Left colon (tissue), 2 donors: ENCODE measurements at regions not wholly inside any gene's neighbourhood (a gene's known extent, or its start where the extent isn't known, plus 50 kb on each side); places are given as distances from the start of the nearest gene placed in this dataset.
"Not testable (repeated sequence)": the region's sequence is repeated elsewhere in the genome, so short reads cannot be mapped to it uniquely, and the experiment has no call there.

ENCODE experiments used
- ATAC-seq: fragments of 200-7000 bp; cut with Tn5 transposase; one replicate; pipeline ENCODE4 v1.9.1; 2020; ENCODE audit warnings: mild to moderate bottlenecking, moderate library complexity
- DNase-seq, 2 donors: peaks; one replicate each; pipeline ENCODE4 v3.0.0-alpha.2; 2020
- intact Hi-C, 2 donors: fragments of 100-400 bp; cut with DNase I in 1 of 2; cut with micrococcal nuclease in 1 of 2; formaldehyde crosslinking; loops; one replicate each; pipeline versions ENCODE4 v1.11.2 to v1.14.0; 2022; cut with DNase I, micrococcal nuclease
- donor health status: DM: no; HTN: no; CAD: no.
- donor health status: DM: yes; HTN: yes; CAD: no.

DNA sequence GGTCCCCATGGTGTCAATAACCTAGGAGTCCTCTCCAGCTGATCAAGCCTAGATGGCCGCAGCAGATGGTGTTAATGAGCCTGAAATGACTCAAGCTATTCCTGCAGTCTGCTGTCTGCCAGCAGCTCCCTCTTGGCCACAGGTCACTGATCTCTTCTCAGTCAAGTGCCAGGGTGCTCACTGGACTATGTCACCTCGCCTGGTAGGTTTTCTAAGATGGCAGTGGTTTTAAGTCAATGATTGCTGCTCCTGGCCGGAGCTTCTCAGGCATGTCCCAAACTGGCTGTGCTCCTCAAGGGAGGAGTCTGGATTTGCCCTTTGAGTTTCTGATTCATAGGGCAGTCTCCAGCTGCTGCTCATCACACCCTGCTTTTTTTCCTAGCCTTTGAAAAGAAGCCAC, 58.6 kb upstream of the SHISA6 start:
- DNase-seq (peak in 1 of 2 donors; percentile 8), ATAC-seq (peak; percentile 38)
- intact Hi-C loops: no loop called here

DNA sequence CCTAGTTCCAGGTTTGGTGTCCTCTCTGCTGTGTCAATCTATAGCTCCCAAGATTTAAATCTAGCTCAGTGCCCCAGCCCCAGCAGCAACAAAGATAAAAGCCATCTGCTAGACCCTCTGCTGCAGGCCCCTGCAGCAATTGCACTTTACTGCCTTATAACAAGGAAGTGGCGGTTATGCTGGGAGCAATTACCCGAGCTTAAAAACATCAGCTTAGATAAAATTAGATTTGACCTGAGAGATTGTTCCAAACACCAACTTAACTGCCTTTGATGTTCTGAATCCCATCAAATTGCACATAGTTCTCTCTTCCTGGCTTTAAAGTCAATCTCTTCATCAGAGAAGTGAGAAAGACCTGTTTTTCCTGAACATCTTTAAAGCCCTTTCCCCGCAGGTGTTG, 62.4 kb upstream of the SHISA6 start:
- DNase-seq (no peak), ATAC-seq (peak; percentile 61)
- intact Hi-C loops: no loop called here

- peak; percentile 36 for ATAC-seq
- DNase-seq: no peak
These were observed 63.7 kb upstream of the SHISA6 start for GRCh38 chr17:11177340-11177739.

DNA sequence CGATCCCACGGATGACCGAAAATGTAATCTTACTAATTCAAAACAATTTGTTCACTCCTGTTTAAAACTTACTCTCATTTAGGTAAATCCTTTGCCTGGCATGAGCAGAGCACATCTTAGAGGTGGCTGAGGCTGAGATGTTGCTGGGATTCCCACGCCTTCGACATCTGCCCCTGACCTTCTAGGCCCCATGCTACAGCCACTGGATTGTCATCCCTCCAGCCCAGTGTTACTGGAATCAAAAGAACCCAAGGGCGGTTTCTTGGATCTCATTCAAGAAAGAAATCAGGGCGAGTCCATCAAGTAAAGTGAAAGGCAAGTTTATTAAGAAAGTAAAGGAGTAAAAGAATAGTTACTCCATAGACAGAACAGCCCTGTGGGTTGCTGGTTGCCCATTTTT, 64.5 kb upstream of the SHISA6 start:
- no peak for DNase-seq
- no peak for ATAC-seq
- intact Hi-C loops: no loop called here

More at GRCh38 chr17:11177340-11177739, 63.7 kb upstream of the SHISA6 start:
- intact Hi-C loops: no loop called here

DNA sequence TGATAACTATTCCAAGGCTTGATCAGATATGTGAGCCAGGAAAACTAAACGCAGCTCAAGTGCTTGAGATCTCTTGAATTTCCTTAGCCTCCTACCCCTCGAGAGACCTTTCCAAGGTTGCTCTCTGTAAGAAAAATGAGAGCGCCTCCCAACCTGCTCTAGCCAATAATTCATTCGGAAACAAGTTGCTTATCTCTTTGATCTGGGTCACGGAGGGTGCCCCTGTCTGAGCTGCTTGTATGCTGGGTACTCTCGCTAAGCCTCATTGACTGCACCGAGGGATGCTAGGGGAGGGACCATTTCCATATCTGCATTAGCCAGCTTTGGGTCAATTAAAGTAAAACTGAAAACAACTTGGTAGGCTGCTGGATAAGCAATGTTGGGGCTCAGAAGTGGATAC, 70.1 kb upstream of the SHISA6 start:
- ATAC-seq (no peak), DNase-seq (no peak)
- intact Hi-C loops: no loop called here

DNA sequence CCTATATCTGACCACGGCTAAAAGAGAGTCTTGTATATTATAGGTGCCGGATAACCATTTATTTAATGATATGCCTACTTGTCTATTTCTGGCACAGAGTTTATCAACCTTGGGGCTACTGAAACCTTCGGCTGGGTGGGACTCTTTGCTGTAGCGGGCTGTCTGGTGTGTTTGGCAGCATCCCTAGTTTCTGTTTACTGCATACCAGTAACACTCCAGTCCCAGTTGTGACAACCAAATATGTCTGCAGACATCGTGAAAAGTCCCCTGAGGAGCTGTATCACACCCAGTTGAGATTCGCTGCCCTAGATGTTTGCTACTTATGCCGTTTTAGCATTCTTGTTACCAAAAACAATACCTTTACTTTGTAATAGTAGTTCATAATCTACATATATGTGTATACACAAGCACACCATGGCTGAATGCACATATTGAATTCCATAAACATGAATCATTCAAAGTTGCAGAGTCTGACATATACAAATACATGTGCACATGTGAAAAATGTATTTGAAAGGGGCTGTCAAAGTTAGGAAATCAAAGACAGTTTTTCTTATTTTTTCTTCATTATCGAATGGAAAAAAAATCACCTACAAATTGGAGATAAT, 89.1 kb upstream of the SHISA6 start:
- intact Hi-C loops: no loop called here
- DNase-seq: no peak
- no peak for ATAC-seq

DNA sequence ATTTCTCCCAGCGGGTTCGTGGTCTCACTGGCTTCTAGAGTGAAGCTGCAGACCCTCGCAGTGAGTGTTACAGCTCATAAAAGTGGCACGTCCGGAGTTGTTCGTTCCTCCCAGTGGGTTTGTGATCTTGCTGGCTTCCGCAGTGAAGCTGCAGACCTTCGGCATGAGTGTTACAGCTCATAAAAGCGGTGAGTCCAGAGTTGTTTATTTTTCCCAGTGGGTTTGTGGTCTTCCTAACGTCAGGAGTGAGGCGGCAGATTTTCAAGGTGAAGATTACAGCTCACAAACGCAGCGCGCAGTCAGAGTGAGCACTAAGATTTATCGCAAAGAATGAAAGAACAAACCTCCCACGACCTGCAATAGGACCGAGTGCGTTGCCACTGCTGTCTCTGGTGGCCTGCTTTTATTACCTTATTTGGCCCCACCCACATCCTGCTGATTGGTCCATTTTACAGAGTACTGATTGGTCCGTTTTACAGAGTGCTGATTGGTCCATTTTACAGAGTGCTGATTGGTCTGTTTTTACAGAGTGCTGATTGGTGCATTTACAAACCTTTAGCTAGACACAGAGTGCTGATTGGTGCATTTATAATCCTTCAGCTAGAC, 90.0 kb upstream of the SHISA6 start:
- DNase-seq, ATAC-seq, intact Hi-C loops: not testable (repeated sequence)

- intact Hi-C loops: loop anchor here in 1 of 2 donors (5.0 kb wide), 1 partner anchor 267 kb away; no protein-coding TSS in a partner anchor
- peak; percentile 81 for ATAC-seq
- peak; percentile 33 to 48 for DNase-seq
These were observed 96.4 kb upstream of the SHISA6 start for GRCh38 chr17:11144358-11145233.

DNA sequence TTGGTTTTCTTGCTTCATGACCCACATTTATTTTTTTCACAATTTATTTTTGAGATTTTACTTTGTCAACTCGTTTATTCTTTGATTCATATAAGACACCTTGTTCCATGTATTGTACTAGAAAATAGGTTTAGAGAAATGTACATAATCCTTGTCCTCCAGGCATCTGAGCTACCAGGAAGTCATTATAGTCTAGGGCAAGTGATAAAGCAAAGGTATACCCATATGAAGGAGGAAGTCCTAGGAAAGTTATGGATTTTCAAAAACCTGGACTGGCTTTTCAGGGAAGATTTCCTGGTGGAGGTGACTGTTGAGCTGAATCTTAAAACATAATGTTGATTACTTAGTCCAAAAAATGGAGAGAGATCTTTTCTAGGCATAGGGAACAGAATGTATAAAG, 98.8 kb upstream of the SHISA6 start:
- intact Hi-C loops: loop anchor here in 1 of 2 donors (5.0 kb wide), 1 partner anchor 265 kb away; no protein-coding TSS in a partner anchor
- DNase-seq: no peak
- peak; percentile 92 for ATAC-seq

DNA sequence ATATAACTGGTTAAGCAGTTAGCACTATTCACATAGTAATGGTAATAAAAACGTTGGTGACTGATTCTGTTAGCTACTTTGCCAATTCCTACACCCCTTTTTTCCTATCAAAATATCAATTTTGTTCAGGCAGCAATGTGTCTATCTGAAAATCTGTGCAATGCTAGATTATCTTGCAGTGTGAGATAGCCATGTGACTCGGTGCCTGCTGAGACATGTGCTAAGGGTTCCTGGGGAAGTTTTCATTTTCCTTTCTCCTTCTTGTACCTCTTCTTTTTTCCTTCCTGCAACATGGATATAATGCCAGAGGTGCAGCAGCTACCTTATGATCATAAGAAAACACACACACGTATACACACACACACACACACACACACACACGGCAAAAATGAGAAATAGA, 100.5 kb upstream of the SHISA6 start:
- intact Hi-C loops: loop anchor here in 1 of 2 donors (5.0 kb wide), 1 partner anchor 263 kb away; no protein-coding TSS in a partner anchor
- DNase-seq: no peak
- no peak for ATAC-seq

GRCh38 chr17:11140043-11140442, 101.0 kb upstream of the SHISA6 start:
- intact Hi-C loops: loop anchor here in 1 of 2 donors (5.0 kb wide), 1 partner anchor 263 kb away; no protein-coding TSS in a partner anchor
- ATAC-seq (no peak), DNase-seq (no peak)

GRCh38 chr17:11138023-11138422, 103.0 kb upstream of the SHISA6 start:
- no peak for DNase-seq
- intact Hi-C loops: no loop called here
- no peak for ATAC-seq

- DNase-seq (no peak), ATAC-seq (no peak)
- intact Hi-C loops: no loop called here
These were observed 105.2 kb upstream of the SHISA6 start for GRCh38 chr17:11135819-11136218.

GRCh38 chr17:11130367-11130766, 110.6 kb upstream of the SHISA6 start:
- DNase-seq (no peak), ATAC-seq (no peak)
- intact Hi-C loops: no loop called here

DNA sequence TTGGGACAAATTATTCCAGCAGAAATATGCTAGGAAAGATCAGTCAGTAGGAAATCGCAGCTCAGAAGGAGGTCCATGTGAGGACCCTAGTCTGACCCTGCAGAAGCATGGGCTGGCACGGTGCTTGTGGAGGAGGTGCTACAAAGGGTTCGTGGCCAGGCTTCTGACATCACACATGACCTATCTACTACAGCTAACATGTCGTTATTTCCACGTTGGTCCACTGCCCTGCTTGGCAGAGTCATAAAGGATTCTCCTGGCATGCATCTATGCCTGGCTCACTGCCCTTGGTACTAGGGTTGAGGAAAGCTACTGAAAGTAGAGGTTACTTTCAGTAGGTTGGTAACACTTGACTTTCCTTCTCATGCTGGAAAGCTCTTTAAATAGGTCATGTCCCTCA, 118.1 kb upstream of the SHISA6 start:
- no peak for ATAC-seq

DNA sequence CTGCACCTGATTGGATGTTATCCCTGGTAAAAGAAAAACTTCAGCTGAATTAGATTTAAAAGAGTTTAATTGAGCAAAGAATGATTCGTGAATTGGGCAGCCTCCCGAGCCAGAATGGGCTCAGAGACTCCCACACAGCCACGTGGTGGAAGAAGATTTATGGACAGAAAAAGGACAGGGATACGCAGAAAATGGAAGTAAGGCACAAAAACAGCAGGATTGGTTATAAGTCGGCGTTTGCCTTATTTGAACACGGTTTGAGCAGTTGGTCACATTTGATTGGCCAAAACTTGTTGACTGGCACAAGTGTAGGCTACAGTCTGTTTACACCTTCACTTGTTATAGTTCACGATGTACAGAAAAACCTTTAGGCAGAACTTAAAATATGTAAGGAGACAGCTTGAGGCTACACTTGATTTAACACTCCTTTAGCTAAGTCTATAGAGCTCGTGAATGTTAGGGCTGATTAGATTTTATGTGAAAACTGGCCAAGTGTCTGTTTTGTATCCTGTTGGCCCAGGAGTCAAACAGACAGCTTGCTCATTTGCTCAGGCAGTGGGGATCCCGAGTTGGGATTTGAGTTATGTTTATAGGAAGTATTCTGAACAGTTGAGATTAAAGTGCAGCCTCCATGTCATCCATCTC, 119.5 kb upstream of the SHISA6 start:
- DNase-seq: no peak
- ATAC-seq: no peak
- intact Hi-C loops: no loop called here

More for the DNA sequence above, 118.1 kb upstream of the SHISA6 start:
- DNase-seq: peak; percentile 10 to 32
- intact Hi-C loops: no loop called here

DNA sequence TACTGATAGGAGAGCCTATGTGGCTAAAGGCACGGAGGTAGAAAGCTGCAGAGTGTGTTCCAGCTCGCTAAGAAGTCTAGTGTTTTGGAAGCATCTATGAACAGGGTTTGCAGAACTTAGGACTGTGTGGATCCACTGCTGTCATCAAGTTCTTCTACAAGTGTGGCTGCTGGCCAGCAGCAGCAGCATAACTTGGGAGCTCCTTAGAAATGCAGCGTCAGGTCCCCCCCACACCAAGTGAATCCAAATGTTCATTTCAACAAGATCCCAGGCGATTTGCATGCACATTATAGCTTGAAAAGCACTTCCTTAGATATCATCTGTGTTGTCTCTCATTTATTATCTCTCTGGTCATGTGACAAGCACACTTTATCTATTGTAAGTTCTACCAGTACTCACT, 131.9 kb upstream of the SHISA6 start:
- DNase-seq (no peak), ATAC-seq (no peak)
- intact Hi-C loops: no loop called here

GRCh38 chr17:11105141-11105540, 135.9 kb upstream of the SHISA6 start:
- DNase-seq (no peak), ATAC-seq (no peak)
- intact Hi-C loops: no loop called here

DNA sequence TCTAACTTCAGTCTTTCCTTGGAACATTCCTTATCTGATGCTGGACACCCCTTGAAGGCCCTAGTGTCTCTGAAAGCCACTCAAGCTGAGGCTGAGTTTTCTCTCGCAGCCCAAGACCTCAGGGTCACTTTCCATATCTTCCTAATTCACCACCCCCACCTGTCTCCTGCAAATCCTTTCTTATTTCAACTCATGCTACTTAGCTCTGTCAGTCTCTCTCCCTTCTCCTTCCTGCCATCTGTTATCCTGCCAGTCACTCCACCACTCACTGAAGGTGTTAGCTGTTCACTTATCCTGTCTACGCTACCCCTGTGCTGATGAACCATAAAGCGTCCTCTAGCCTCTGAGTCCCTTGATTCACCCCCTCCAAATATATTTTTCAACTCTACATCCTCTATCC, 143.9 kb upstream of the SHISA6 start:
- intact Hi-C loops: no loop called here
- no peak for ATAC-seq
- DNase-seq: no peak
